Esophagus squamous epithelium (tissue), 5 donors: ENCODE measurements at regions not wholly inside any gene's neighbourhood (a gene's known extent, or its start where the extent isn't known, plus 50 kb on each side); places are given as distances from the start of the nearest gene placed in this dataset.
"Not testable (repeated sequence)": the region's sequence is repeated elsewhere in the genome, so short reads cannot be mapped to it uniquely, and the experiment has no call there.

Source experiments
- DNase-seq: peaks from one replicate; lab custom pipeline; 2025; lab: John Stamatoyannopoulos, UW
- H3K27ac ChIP-seq, 4 donors: fragments of 200-600 bp; sonication (generic); one replicate each; pipeline ENCODE4 v1.5.1; 2016 to 2019; ENCODE audit warnings: mild to moderate bottlenecking in 1 of 4
- H3K27me3 ChIP-seq, 4 donors: fragments of 200-600 bp; sonication (generic); 1 replicate in 3 of 4; 2 replicates in 1 of 4; pipeline versions ENCODE4 v1.5.1 to v1.6.0; 2017 to 2021; ENCODE audit warnings: antibody characterized with exemption in 1 of 4
- H3K36me3 ChIP-seq, 3 donors: fragments of 200-600 bp; sonication (generic); one replicate each; pipeline ENCODE4 v1.5.1; 2016 to 2019
- H3K4me1 ChIP-seq, 3 donors: fragments of 200-600 bp; sonication (generic); one replicate each; pipeline ENCODE4 v1.5.1; 2017 to 2019
- H3K4me3 ChIP-seq, 4 donors: fragments of 200-600 bp; sonication (generic); 1 replicate in 3 of 4; 2 replicates in 1 of 4; pipeline ENCODE4 v1.5.1; 2016 to 2019; ENCODE audit warnings: mild to moderate bottlenecking in 2 of 4, moderate library complexity in 1 of 4
- H3K9me3 ChIP-seq, 3 donors: fragments of 200-600 bp; sonication (generic); one replicate each; pipeline ENCODE4 v1.5.1; 2016 to 2019
- CTCF ChIP-seq, 6 experiments: fragments of 450-650 bp in 4 of 6; fragments of 200-600 bp in 2 of 6; sonication (generic) in 2 of 6; IDR thresholded peaks; one replicate each; pipeline ENCODE4 v1.5.1; 2016 to 2019; ENCODE audit warnings: antibody characterized with exemption in 6 of 6, mild to moderate bottlenecking in 4 of 6, moderate library complexity in 4 of 6
- POLR2A ChIP-seq, 4 donors: fragments of 450-650 bp; IDR thresholded peaks; one replicate each; pipeline ENCODE4 v1.6.1; 2017; ENCODE audit warnings: antibody characterized with exemption in 4 of 4, mild to moderate bottlenecking in 4 of 4, moderate library complexity in 3 of 4
- WGBS, 2 donors: methylation state at CpG; one replicate each; pipeline ENCODE4 v1.1.5; 2018; 5-methylcytosine and 5-hydroxymethylcytosine counted together
- intact Hi-C: fragments of 100-400 bp; cut with DNase I; formaldehyde crosslinking; loops from one replicate; pipeline ENCODE4 v1.15.0; 2022
- donor health status: DM: yes; HTN: yes; CAD: no.

DNA sequence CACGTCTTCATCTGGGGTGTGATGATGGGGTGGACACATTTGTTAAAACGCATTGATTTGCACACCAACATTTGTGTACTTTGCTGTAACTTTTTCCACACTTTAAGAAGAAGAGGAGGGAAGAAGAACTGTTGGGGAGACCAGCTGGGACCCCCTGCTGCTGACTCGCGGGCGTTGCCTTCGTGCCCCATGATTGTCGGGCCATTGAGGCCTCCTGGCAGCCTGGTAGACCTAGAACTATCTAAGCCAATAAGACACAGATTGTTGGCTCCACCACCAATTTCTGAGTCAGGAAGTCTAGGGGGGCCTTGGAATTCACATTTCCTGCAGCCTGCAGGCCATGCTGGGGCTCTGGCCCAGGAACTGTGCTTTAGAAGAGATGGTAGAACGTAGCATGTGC lies 105.5 kb downstream of the TNFRSF13B start:
- Histone ChIP-seq H3K36me3 (no peaks in the 10 kb centered on the region), H3K4me3 (no peak overlapping the region), H3K27ac (no peak overlapping the region), H3K27me3 (peaks cover 0 to 3% (median 0%) of the 10 kb centered on the region in 4 donors), H3K9me3 (no peaks in the 10 kb centered on the region), H3K4me1 (peaks cover 0 to 2% (median 0%) of the 10 kb centered on the region in 3 donors)
- DNase-seq: no peak
- no peak for TF ChIP-seq CTCF (IDR thresholded peaks at IDR 0.05)
- TF ChIP-seq POLR2A (IDR thresholded peaks at IDR 0.05): no peak
- intact Hi-C loops: no loop called here
- WGBS, 2 donors: 81 to 90% methylated on average over 8 of the region's 8 CpGs

DNA sequence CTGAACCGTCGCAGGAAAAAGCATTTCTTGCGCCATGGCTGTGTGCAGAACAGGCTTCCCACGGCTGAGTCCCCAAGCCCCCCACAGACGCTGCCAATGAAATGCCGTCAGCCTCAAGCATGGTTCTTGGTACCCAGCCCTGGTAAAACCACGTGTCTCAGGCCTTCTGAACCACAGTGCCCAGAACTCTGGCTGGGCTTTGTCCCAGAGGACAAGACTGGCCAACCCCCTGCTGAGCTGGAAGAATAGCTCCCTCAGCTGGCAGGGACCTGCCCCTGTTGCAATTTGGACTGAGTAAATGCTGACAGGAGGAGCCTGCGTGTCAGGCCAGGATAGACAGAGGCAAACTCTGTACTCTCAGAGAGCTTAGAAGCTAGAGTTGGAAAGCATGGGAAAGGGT lies 106.2 kb downstream of the TNFRSF13B start:
- H3K4me3 ChIP-seq, H3K36me3 ChIP-seq, H3K27ac ChIP-seq, intact Hi-C loops, H3K27me3 ChIP-seq, H3K4me1 ChIP-seq, DNase-seq, H3K9me3 ChIP-seq: not testable (repeated sequence)
- WGBS, 2 donors: 71% methylated on average over 1 of the region's 8 CpGs; no CpG with 5 or more reads in 1 of the 2 donors

GRCh38 chr17:16865077-16865613 lies 106.8 kb downstream of the TNFRSF13B start:
- whole genome bisulfite sequencing, 2 donors: no CpG with 5 or more reads among the region's 13 CpGs

GRCh38 chr17:16864462-16865076 lies 107.3 kb downstream of the TNFRSF13B start:
- H3K9me3 ChIP-seq, H3K4me3 ChIP-seq, H3K36me3 ChIP-seq, H3K27ac ChIP-seq, DNase-seq, H3K27me3 ChIP-seq, intact Hi-C loops: not testable (repeated sequence)
- H3K4me1 ChIP-seq: peaks cover 0 to 14% (median 0%) of the 10 kb centered on the region in 3 donors
- no CpG with 5 or more reads among the region's 11 CpGs for WGBS, 2 donors

More at GRCh38 chr17:16865077-16865613, 106.8 kb downstream of the TNFRSF13B start:
- intact Hi-C loops, H3K9me3 ChIP-seq, H3K27ac ChIP-seq, H3K27me3 ChIP-seq, H3K36me3 ChIP-seq, H3K4me3 ChIP-seq, DNase-seq: not testable (repeated sequence)
- H3K4me1 ChIP-seq: peaks cover 0 to 14% (median 0%) of the 10 kb centered on the region in 3 donors

GRCh38 chr17:16861152-16861551 lies 110.8 kb downstream of the TNFRSF13B start:
- peak in 3 of 6 experiments; percentile 16 to 42 (median 20) for TF ChIP-seq CTCF (IDR thresholded peaks at IDR 0.05)
- DNase-seq, intact Hi-C loops, H3K4me3 ChIP-seq, H3K9me3 ChIP-seq, H3K27ac ChIP-seq, H3K36me3 ChIP-seq, H3K27me3 ChIP-seq: not testable (repeated sequence)
- peaks cover 0 to 14% (median 0%) of the 10 kb centered on the region in 3 donors for H3K4me1 ChIP-seq
- 40 to 77% methylated on average over 2 to 3 of the region's 8 CpGs for WGBS, 2 donors

DNA sequence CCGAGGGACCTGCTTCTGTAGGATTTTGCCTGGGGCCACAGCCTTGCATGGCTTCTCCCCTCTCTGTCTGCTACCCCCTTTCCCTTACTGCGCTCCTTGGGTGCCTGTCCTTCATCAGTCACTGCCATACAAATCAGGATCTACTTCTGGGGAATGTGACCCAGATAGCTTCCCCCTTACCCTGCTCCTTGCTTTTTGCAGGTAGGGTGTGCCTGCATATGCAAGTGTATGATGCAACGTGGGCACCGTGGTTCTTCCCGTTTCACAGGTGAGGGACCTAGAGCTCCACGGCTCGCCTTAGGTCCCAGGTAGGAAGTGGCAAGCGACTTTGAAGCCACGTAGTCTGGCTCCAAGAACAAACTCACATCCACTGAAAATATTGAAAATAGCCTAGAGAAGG lies 111.5 kb downstream of the TNFRSF13B start:
- H3K36me3 ChIP-seq, H3K4me3 ChIP-seq, H3K27ac ChIP-seq, H3K9me3 ChIP-seq, intact Hi-C loops, DNase-seq, H3K27me3 ChIP-seq: not testable (repeated sequence)
- peaks cover 0 to 14% (median 0%) of the 10 kb centered on the region in 3 donors for H3K4me1 ChIP-seq
- whole genome bisulfite sequencing, 2 donors: 60 to 69% methylated on average over 9 of the region's 9 CpGs

DNA sequence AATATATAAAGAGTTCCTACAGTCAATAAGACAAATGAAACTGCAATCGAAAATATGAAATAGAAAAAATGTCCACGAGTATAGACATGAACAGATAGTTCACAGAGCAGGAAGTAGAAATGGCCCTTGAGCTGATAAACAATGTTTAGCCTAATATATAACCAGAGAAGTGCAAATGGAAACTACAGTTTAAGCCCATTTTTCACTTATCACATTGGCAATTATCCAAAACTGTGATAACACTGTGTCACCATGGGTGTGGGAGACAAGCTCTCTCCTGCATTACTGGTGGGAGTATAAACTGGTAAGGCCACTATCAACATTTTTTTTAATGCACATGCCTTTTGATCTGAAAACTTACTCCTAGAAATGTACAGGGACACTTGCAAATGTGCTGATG lies 112.4 kb downstream of the TNFRSF13B start:
- H3K27ac ChIP-seq, DNase-seq, H3K4me3 ChIP-seq, H3K9me3 ChIP-seq, H3K36me3 ChIP-seq, intact Hi-C loops, H3K27me3 ChIP-seq: not testable (repeated sequence)
- WGBS, 2 donors: 41 to 71% methylated on average over 2 of the region's 2 CpGs
- H3K4me1 ChIP-seq: peaks cover 0 to 14% (median 0%) of the 10 kb centered on the region in 3 donors

DNA sequence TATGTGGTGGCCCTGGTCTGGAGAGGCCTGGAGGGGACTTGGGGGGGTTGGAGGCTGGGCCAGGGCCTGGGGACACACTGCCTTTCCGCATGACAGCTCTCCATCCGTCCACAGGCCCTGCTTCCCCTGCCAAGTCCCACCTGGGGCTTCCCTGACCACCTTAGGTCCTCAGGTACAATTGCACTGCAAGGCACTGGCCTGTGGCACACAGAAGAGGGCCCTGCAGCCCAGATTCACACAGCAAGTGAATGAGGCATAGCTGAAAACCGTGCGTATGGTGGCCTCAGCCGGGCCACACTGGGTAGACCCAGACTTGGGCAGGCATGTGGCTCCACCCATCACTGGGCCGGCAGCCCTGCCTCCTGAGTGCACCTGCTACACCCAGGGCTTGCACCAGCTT lies 114.2 kb downstream of the TNFRSF13B start:
- H3K4me1 ChIP-seq: peaks cover 0 to 14% (median 0%) of the 10 kb centered on the region in 3 donors
- H3K4me3 ChIP-seq, H3K27me3 ChIP-seq, H3K27ac ChIP-seq, intact Hi-C loops, DNase-seq, H3K9me3 ChIP-seq, H3K36me3 ChIP-seq: not testable (repeated sequence)
- 82% methylated on average over 6 of the region's 6 CpGs; no CpG with 5 or more reads in 1 of the 2 donors for whole genome bisulfite sequencing, 2 donors

- H3K27ac ChIP-seq, H3K4me3 ChIP-seq, DNase-seq, H3K36me3 ChIP-seq, H3K9me3 ChIP-seq, intact Hi-C loops, H3K27me3 ChIP-seq: not testable (repeated sequence)
- WGBS, 2 donors: 86 to 100% methylated on average over 1 to 3 of the region's 3 CpGs
- H3K4me1 ChIP-seq: peaks cover 0 to 14% (median 0%) of the 10 kb centered on the region in 3 donors
These were observed 115.1 kb downstream of the TNFRSF13B start for GRCh38 chr17:16856846-16857245.

- H3K4me3 ChIP-seq, intact Hi-C loops, DNase-seq, H3K4me1 ChIP-seq, H3K36me3 ChIP-seq, H3K27me3 ChIP-seq, H3K9me3 ChIP-seq, H3K27ac ChIP-seq: not testable (repeated sequence)
- WGBS, 2 donors: 75 to 82% methylated on average over 12 of the region's 12 CpGs
These were observed 115.7 kb downstream of the TNFRSF13B start for GRCh38 chr17:16856171-16856570.

- H3K4me3 ChIP-seq, DNase-seq, intact Hi-C loops, H3K9me3 ChIP-seq, H3K4me1 ChIP-seq, H3K27ac ChIP-seq, H3K36me3 ChIP-seq, H3K27me3 ChIP-seq: not testable (repeated sequence)
- WGBS, 2 donors: 76 to 87% methylated on average over 4 to 5 of the region's 5 CpGs
These were observed 117.3 kb downstream of the TNFRSF13B start for GRCh38 chr17:16854636-16855035.
